ENCODE measurements at regions not wholly inside any gene's neighbourhood (a gene's known extent, or its start where the extent isn't known, plus 50 kb on each side); places are given as distances from the start of the nearest gene placed in this dataset.

DNA sequence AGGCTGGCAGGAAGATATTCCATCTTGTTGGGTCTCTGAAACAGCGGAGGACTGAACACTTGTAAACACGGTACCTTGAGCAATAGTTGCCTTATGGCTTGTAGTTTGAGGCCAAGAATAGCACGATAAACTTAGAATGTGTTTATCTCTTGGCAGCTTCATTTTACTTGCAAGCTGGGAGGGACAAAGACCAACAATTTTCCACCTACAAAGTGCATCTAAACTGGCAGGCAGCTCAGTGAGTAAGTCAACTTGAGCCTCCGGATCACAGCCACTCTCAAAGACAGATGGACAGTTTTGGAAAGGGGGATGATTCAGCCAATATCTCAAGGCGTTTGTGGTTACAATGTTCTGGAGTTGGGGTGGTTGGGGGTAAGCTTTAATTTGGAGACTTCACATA, 652.6 kb downstream of the CETN3 start:
- no peak for TF ChIP-seq Cebpa-rat (IDR thresholded peaks at IDR 0.05)
- H3K4me2 ChIP-seq = no peak overlapping the region
- H3K9ac ChIP-seq = no peak overlapping the region
- no peaks in the 10 kb centered on the region for H3K36me3 ChIP-seq
- H3K27ac ChIP-seq = no peak overlapping the region
- no peak overlapping the region for H3K4me3 ChIP-seq
- H4K20me1 ChIP-seq = no peaks in the 10 kb centered on the region
- no peaks in the 10 kb centered on the region for H3K9me3 ChIP-seq
- no peaks in the 10 kb centered on the region for H3K27me3 ChIP-seq
- no peaks in the 10 kb centered on the region for H3K4me1 ChIP-seq

DNA sequence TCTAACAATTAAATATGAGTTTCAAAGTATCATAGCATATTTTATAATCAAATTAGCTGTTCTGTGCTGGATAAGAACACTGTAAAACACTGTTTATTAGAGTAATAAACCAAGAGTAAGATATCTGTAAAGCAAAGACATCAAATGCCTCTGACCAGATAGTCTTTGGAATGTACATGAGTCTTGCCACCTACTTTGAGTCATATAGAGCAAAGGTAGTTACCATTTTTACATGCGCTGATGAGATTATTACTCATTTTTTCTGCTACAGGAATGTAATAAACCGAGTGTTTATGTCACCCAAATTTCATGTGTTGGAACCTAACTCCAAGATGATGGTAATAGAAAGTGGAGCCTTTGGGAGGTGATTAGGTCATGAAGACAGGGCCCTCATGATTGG, 654.5 kb downstream of the CETN3 start:
- no peaks in the 10 kb centered on the region for H3K4me1 ChIP-seq
- no peaks in the 10 kb centered on the region for H4K20me1 ChIP-seq
- no peaks in the 10 kb centered on the region for H3K36me3 ChIP-seq

DNA sequence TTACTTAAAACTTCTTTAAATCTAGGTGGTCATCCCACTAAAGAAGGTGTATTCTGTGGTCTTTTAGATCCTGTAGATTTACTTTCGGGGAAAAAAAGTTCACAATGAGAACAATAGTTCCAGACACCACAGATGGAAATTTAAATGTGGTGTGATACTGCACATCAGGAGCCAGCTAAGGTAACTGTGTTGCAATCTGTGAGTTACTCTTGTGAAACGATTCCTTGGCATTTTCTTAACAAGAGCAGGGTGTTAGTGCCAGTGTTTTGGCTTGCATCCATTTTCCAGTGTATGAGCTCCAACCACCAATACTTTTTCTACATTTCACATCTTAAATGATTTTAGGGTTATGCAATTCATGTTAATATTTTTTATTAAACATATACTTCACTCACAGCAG, 674.5 kb downstream of the CETN3 start:
- no peak for TF ChIP-seq Cebpa-rat (IDR thresholded peaks at IDR 0.05)
- H3K4me1 ChIP-seq = no peaks in the 10 kb centered on the region
- no peak overlapping the region for H3K9ac ChIP-seq
- H3K4me3 ChIP-seq = no peak overlapping the region
- no peaks in the 10 kb centered on the region for H3K27me3 ChIP-seq
- H3K36me3 ChIP-seq = no peaks in the 10 kb centered on the region
- H3K4me2 ChIP-seq = no peak overlapping the region
- H4K20me1 ChIP-seq = no peaks in the 10 kb centered on the region
- H3K9me3 ChIP-seq = no peaks in the 10 kb centered on the region
- no peak overlapping the region for H3K27ac ChIP-seq

More for the DNA sequence above, 654.5 kb downstream of the CETN3 start:
- Histone ChIP-seq H3K4me2 (no peak overlapping the region), H3K4me3 (no peak overlapping the region), H3K27me3 (no peaks in the 10 kb centered on the region), H3K9ac (no peak overlapping the region), H3K27ac (no peak overlapping the region), H3K9me3 (no peaks in the 10 kb centered on the region)
- no peak for TF ChIP-seq Cebpa-rat (IDR thresholded peaks at IDR 0.05)

DNA sequence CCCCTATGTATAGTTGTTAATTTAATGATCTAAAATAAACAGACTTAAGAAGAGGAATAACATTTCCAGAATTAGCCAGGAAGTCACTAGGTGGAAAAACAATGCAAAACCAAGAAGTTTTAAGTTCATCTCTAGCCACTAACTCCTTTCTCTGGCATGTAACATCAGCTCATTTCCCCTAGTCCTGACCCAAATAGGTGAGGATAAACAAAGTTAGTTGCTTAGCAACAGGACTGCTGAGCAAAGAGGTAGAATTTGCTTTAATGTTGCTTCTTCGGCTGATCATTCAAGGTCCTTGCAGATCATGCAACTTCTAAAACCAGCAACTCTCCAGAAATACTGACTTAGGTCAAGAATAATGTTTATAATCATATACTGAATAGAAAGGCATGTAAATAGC, 675.8 kb downstream of the CETN3 start:
- Histone ChIP-seq H3K27me3 (no peaks in the 10 kb centered on the region), H3K9me3 (no peaks in the 10 kb centered on the region), H3K4me3 (no peak overlapping the region), H4K20me1 (no peaks in the 10 kb centered on the region), H3K27ac (no peak overlapping the region), H3K4me1 (no peaks in the 10 kb centered on the region), H3K4me2 (no peak overlapping the region), H3K36me3 (no peaks in the 10 kb centered on the region), H3K9ac (no peak overlapping the region)
- TF ChIP-seq Cebpa-rat (IDR thresholded peaks at IDR 0.05) = no peak

DNA sequence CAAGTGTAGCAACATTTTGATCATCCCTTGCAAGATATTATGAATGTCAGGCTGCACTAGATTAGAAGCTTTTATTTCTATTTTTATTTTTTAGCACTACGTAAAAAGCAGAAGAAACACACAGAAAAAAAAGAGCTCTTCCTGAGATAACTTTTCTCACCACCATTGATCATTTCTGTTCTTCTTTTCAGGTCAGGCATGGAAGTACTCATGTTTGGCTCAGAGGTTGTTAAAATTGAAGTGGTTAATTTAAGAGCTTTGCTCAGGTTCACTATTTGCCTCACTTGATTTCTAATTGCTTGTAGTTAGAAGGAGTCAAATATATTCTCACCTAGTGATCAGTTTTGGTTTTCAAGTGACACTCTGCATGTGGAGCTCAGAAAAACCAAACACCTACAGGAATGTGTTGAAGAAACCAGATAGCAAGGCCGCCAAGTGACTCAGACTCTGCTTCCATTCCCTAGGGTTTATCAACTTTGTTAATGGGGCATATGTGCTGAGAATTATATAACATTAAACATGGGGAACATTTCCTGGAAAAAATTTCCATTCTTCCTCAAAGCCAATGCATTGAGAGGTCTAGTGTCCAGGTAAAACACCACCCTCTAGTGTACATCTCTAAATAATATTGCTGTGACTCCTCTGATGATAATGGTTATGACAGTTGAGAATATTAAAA, 679.8 kb downstream of the CETN3 start:
- Histone ChIP-seq H3K9ac (no peak overlapping the region), H4K20me1 (no peaks in the 10 kb centered on the region), H3K4me1 (no peaks in the 10 kb centered on the region), H3K36me3 (no peaks in the 10 kb centered on the region), H3K9me3 (no peaks in the 10 kb centered on the region), H3K27me3 (no peaks in the 10 kb centered on the region), H3K4me3 (no peak overlapping the region), H3K4me2 (no peak overlapping the region), H3K27ac (no peak overlapping the region)
- no peak for TF ChIP-seq Cebpa-rat (IDR thresholded peaks at IDR 0.05)

DNA sequence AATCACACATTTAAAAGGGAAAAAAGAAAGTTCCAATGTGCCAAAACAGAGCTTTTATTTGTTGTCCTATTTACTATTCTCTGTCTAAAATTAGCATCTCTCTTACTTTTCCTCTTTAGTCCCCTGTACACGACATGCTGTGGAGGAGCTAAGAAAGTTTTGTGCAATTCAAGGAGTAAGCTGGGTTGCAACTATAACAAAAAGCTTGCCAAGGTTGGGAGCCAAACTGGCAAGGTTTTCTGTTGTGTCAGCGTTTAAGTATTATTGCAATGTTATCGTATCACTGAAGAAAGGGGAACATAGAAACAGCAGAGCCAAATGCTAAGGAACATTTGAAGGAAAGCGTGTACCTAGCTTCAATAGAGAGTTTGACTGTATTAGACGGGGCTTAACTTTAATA, 680.8 kb downstream of the CETN3 start:
- Histone ChIP-seq H3K36me3 (no peaks in the 10 kb centered on the region), H3K27me3 (no peaks in the 10 kb centered on the region), H3K4me3 (no peak overlapping the region), H3K4me1 (no peaks in the 10 kb centered on the region), H3K27ac (no peak overlapping the region), H3K9ac (no peak overlapping the region), H3K4me2 (no peak overlapping the region), H3K9me3 (no peaks in the 10 kb centered on the region), H4K20me1 (no peaks in the 10 kb centered on the region)
- no peak for TF ChIP-seq Cebpa-rat (IDR thresholded peaks at IDR 0.05)

DNA sequence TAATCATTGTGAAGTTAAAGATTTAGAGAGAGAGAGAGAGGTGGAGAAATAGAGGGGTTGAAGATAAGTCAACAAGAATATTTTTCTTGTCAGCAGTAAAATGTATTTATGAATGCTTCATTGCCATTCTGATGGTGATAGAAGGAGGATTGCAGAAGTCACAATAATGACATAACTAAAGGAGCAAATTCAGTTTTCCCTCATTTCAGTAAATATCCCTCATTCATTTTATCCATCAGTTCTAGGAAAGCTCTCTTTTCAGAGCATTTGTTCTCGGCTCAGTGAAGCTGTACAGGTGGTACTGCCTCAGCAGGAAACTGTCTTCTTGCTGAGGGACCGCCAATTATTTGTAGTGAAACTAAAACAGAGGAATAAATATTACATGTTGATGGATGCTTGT, 681.4 kb downstream of the CETN3 start:
- Histone ChIP-seq H3K9me3 (no peaks in the 10 kb centered on the region), H3K4me3 (no peak overlapping the region), H3K4me2 (no peak overlapping the region), H3K27me3 (no peaks in the 10 kb centered on the region), H4K20me1 (no peaks in the 10 kb centered on the region), H3K27ac (no peak overlapping the region), H3K36me3 (no peaks in the 10 kb centered on the region), H3K9ac (no peak overlapping the region), H3K4me1 (no peaks in the 10 kb centered on the region)
- TF ChIP-seq Cebpa-rat (IDR thresholded peaks at IDR 0.05) = no peak

DNA sequence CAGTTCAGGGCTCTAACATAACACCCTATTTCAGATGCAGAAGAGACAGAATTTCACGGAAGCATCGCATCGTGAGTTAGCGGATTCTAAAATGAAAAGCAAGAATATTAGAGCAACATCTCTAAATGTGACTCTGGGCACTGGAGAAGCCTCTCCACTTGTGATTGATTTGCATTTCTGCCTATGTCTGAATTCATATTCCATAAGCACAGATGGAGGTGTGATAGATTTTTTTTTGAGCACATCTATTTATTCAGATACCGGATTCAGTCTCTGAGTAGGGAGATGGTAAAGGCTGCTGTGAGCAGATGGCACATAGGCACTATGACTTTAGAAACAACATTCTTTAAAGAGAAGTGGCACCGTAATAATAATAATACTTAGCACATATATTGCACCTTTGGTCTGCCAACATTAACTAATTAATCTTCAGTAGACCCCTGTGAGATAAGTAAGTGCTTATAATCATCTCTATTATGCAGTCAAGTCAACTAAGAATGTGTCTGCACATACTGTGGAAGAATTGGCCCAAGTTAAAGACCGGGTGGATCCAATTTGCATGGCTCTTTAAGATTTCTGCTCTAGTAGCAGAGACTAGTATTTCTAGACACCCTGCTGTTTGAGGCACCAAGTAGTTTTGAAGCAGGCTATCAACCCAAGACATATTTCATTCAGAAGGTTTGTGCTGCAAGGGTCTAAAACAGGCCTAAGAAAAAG, 685.0 kb downstream of the CETN3 start:
- TF ChIP-seq Cebpa-rat (IDR thresholded peaks at IDR 0.05) = no peak
- no peaks in the 10 kb centered on the region for H3K27me3 ChIP-seq

DNA sequence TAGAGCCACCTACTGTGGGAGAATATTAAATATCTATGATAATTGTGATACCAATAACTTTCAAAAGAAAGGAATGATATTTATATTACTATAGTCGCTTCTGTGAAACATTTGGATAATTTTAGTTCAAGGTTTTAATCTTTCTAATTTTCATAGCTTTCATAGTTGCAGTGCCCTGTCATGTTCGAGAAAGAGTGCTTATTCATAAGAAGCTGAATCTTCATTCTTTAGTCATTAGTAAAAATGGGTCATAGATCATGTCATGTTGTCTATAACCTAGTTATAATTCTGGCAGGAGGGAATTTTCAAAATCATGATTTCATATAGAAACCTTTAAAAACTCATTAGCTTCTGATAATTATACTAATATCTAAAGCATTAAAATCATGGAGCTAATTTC, 685.6 kb downstream of the CETN3 start:
- H3K4me1 ChIP-seq = no peaks in the 10 kb centered on the region
- no peak overlapping the region for H3K4me3 ChIP-seq
- H3K9ac ChIP-seq = no peak overlapping the region
- no peak for TF ChIP-seq Cebpa-rat (IDR thresholded peaks at IDR 0.05)
- no peaks in the 10 kb centered on the region for H3K9me3 ChIP-seq
- no peak overlapping the region for H3K4me2 ChIP-seq
- H3K36me3 ChIP-seq = no peaks in the 10 kb centered on the region
- H3K27me3 ChIP-seq = no peaks in the 10 kb centered on the region
- H3K27ac ChIP-seq = no peak overlapping the region
- no peaks in the 10 kb centered on the region for H4K20me1 ChIP-seq

More for the DNA sequence above, 685.0 kb downstream of the CETN3 start:
- H3K27ac ChIP-seq = no peak overlapping the region
- H3K4me1 ChIP-seq = no peaks in the 10 kb centered on the region
- no peaks in the 10 kb centered on the region for H3K9me3 ChIP-seq
- no peaks in the 10 kb centered on the region for H4K20me1 ChIP-seq
- H3K9ac ChIP-seq = no peak overlapping the region
- no peak overlapping the region for H3K4me2 ChIP-seq
- H3K36me3 ChIP-seq = no peaks in the 10 kb centered on the region
- H3K4me3 ChIP-seq = no peak overlapping the region

DNA sequence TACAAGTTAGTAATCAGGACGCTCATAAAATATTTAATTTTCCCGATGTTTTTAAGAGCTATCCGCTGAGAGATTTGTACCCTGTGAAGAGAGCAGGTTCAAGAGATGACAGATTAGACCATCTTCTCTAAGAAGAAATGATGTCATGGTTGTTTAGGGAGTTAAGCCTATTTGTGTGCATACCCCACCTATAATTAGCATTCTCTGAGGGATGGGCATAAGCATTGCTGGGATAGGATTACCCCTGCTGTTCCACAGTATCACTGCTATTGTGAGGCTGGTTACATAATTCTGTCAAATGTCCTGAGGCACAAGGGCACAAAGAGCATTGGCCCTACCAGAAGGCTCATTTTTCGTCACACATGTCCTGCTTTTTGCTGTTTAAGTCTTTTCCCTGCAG, 687.0 kb downstream of the CETN3 start:
- Histone ChIP-seq H3K27me3 (no peaks in the 10 kb centered on the region), H3K4me3 (no peak overlapping the region), H3K9me3 (no peaks in the 10 kb centered on the region), H3K4me2 (no peak overlapping the region), H3K27ac (no peak overlapping the region), H3K36me3 (no peaks in the 10 kb centered on the region), H3K4me1 (no peaks in the 10 kb centered on the region), H3K9ac (no peak overlapping the region), H4K20me1 (no peaks in the 10 kb centered on the region)
- no peak for TF ChIP-seq Cebpa-rat (IDR thresholded peaks at IDR 0.05)
